ENCODE measurements at regions not wholly inside any gene's neighbourhood (a gene's known extent, or its start where the extent isn't known, plus 50 kb on each side); places are given as distances from the start of the nearest gene placed in this dataset.

GRCh38 chr11:110795112-110795624, 82.9 kb upstream of the ARHGAP20 start:
- TF ChIP-seq CTCF (IDR thresholded peaks at IDR 0.05; ENCODE audit: control extremely low read depth, extremely low read depth), result no peak
- H3K27ac ChIP-seq (ENCODE audit: low read depth in 1 of 2, low read length in 1 of 2), result no peak overlapping the region
- 80 to 87% methylated on average over 1 of the region's 1 CpG for WGBS, 2 donors
- peak in 2 of 3 donors; percentile 40 to 42 for DNase-seq
- no peak for ATAC-seq (ENCODE audit: insufficient read depth, low FRiP score)
- H3K27me3 ChIP-seq (ENCODE audit: control insufficient read depth in 3 of 3, insufficient read depth in 3 of 3, low read length in 2 of 3), result no peaks in the 10 kb centered on the region
- H3K4me1 ChIP-seq (ENCODE audit: control insufficient read depth in 5 of 5, insufficient read depth in 5 of 5, low read length in 5 of 5), result peaks cover 0 to 6% (median 0%) of the 10 kb centered on the region in 5 donors
- peaks cover 0 to 1% (median 0%) of the 10 kb centered on the region in 4 donors for H3K9me3 ChIP-seq (ENCODE audit: control insufficient read depth in 4 of 4, insufficient read depth in 3 of 4, low read length in 3 of 4)
- no peak overlapping the region for H3K9ac ChIP-seq (ENCODE audit: insufficient read depth in 1 of 2, low read length in 2 of 2)
- no peak overlapping the region for H3K4me3 ChIP-seq
- no peaks in the 10 kb centered on the region for H3K36me3 ChIP-seq (ENCODE audit: control insufficient read depth in 4 of 4, insufficient read depth in 4 of 4, low read length in 4 of 4)

- Histone ChIP-seq H3K9ac (ENCODE audit: insufficient read depth in 1 of 2, low read length in 2 of 2) (no peak overlapping the region), H3K4me1 (ENCODE audit: control insufficient read depth in 5 of 5, insufficient read depth in 5 of 5, low read length in 5 of 5) (peaks cover 0 to 6% (median 0%) of the 10 kb centered on the region in 5 donors), H3K4me3 (no peak overlapping the region), H3K36me3 (ENCODE audit: control insufficient read depth in 4 of 4, insufficient read depth in 4 of 4, low read length in 4 of 4) (no peaks in the 10 kb centered on the region), H3K27me3 (ENCODE audit: control insufficient read depth in 3 of 3, insufficient read depth in 3 of 3, low read length in 2 of 3) (no peaks in the 10 kb centered on the region), H3K27ac (ENCODE audit: low read depth in 1 of 2, low read length in 1 of 2) (no peak overlapping the region), H3K9me3 (ENCODE audit: control insufficient read depth in 4 of 4, insufficient read depth in 3 of 4, low read length in 3 of 4) (peaks cover 0 to 1% (median 0%) of the 10 kb centered on the region in 4 donors)
- 77 to 84% methylated on average over 4 of the region's 4 CpGs for WGBS, 2 donors
- ATAC-seq (ENCODE audit: insufficient read depth, low FRiP score) (no peak), DNase-seq (no peak)
- no peak for TF ChIP-seq CTCF (IDR thresholded peaks at IDR 0.05; ENCODE audit: control extremely low read depth, extremely low read depth)
Measured at GRCh38 chr11:110793556-110793955, 81.3 kb upstream of the ARHGAP20 start.

- H3K9me3 ChIP-seq (ENCODE audit: control insufficient read depth in 4 of 4, insufficient read depth in 3 of 4, low read length in 3 of 4), result no peaks in the 10 kb centered on the region
- H3K36me3 ChIP-seq (ENCODE audit: control insufficient read depth in 4 of 4, insufficient read depth in 4 of 4, low read length in 4 of 4), result no peaks in the 10 kb centered on the region
- no peak overlapping the region for H3K9ac ChIP-seq (ENCODE audit: insufficient read depth in 1 of 2, low read length in 2 of 2)
- DNase-seq (no peak), ATAC-seq (ENCODE audit: insufficient read depth, low FRiP score) (no peak)
- no peaks in the 10 kb centered on the region for H3K27me3 ChIP-seq (ENCODE audit: control insufficient read depth in 3 of 3, insufficient read depth in 3 of 3, low read length in 2 of 3)
- 60 to 77% methylated on average over 1 of the region's 1 CpG for WGBS, 2 donors
- no peak overlapping the region for H3K4me3 ChIP-seq
- H3K27ac ChIP-seq (ENCODE audit: low read depth in 1 of 2, low read length in 1 of 2), result no peak overlapping the region
- H3K4me1 ChIP-seq (ENCODE audit: control insufficient read depth in 5 of 5, insufficient read depth in 5 of 5, low read length in 5 of 5), result peaks cover 0 to 6% (median 0%) of the 10 kb centered on the region in 5 donors
- TF ChIP-seq CTCF (IDR thresholded peaks at IDR 0.05; ENCODE audit: control extremely low read depth, extremely low read depth), result no peak
Measured at GRCh38 chr11:110791621-110792020, 79.4 kb upstream of the ARHGAP20 start.

GRCh38 chr11:110787680-110788079, 75.4 kb upstream of the ARHGAP20 start:
- Histone ChIP-seq H3K4me3 (no peak overlapping the region), H3K4me1 (ENCODE audit: control insufficient read depth in 5 of 5, insufficient read depth in 5 of 5, low read length in 5 of 5) (no peaks in the 10 kb centered on the region), H3K9ac (ENCODE audit: insufficient read depth in 1 of 2, low read length in 2 of 2) (no peak overlapping the region), H3K27me3 (ENCODE audit: control insufficient read depth in 3 of 3, insufficient read depth in 3 of 3, low read length in 2 of 3) (no peaks in the 10 kb centered on the region), H3K9me3 (ENCODE audit: control insufficient read depth in 4 of 4, insufficient read depth in 3 of 4, low read length in 3 of 4) (peaks cover 0 to 6% (median 2%) of the 10 kb centered on the region in 4 donors), H3K27ac (ENCODE audit: low read depth in 1 of 2, low read length in 1 of 2) (no peak overlapping the region), H3K36me3 (ENCODE audit: control insufficient read depth in 4 of 4, insufficient read depth in 4 of 4, low read length in 4 of 4) (no peaks in the 10 kb centered on the region)
- 70 to 80% methylated on average over 2 of the region's 2 CpGs for WGBS, 2 donors
- ATAC-seq (ENCODE audit: insufficient read depth, low FRiP score) (no peak), DNase-seq (no peak)
- TF ChIP-seq CTCF (IDR thresholded peaks at IDR 0.05; ENCODE audit: control extremely low read depth, extremely low read depth), result no peak
